ENCODE measurements at regions not wholly inside any gene's neighbourhood (a gene's known extent, or its start where the extent isn't known, plus 50 kb on each side); places are given as distances from the start of the nearest gene placed in this dataset.

- DNase-seq (ENCODE audit: low read depth), result no peak
Observed at GRCh38 chr4:43345323-43345925, 452.9 kb downstream of the GRXCR1 start.

DNA sequence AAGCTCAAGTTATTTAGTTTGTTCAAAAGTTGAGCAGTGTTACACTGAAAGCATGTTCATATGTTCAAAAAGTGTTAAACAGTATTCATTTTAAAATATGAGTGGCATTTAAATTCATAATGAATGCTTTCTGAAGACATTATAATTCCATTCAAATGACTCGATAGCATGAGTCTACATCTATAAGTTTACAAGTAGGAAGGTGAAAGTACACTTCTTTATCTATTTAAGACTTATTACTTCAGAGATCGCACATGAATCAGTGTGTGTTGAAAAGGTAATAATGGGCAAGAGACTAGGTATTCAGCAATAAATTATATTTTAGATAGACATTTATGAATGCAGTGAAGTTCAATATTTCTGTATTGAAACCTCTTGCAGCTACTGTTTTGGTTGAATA is 456.1 kb downstream of the GRXCR1 start:
- DNase-seq (ENCODE audit: low read depth), result no peak

GRCh38 chr4:43351970-43352806 is 459.7 kb downstream of the GRXCR1 start:
- no peak for DNase-seq (ENCODE audit: low read depth)

GRCh38 chr4:43352859-43353258 is 460.3 kb downstream of the GRXCR1 start:
- no peak for DNase-seq (ENCODE audit: low read depth)

DNA sequence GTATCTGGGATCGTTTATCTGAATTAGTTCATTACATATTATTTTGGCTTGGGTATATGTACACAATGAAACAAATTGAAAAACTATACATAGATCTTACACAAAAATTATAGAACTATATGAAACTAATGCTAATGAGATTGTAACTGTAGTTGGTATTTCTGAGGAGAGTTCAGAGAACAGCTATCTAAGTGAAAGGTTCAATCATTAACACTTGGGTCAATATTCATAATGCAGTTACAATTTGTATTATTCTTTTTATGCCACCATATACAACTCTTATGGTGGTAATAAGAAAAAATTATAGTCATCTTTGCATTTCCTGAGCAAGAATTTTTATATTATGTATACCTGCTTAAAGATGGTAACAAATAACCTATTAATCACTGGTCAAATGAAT is 461.0 kb downstream of the GRXCR1 start:
- no peak for DNase-seq (ENCODE audit: low read depth)

- no peak for DNase-seq (ENCODE audit: low read depth)
Observed at GRCh38 chr4:43356786-43357185, 464.3 kb downstream of the GRXCR1 start.

DNA sequence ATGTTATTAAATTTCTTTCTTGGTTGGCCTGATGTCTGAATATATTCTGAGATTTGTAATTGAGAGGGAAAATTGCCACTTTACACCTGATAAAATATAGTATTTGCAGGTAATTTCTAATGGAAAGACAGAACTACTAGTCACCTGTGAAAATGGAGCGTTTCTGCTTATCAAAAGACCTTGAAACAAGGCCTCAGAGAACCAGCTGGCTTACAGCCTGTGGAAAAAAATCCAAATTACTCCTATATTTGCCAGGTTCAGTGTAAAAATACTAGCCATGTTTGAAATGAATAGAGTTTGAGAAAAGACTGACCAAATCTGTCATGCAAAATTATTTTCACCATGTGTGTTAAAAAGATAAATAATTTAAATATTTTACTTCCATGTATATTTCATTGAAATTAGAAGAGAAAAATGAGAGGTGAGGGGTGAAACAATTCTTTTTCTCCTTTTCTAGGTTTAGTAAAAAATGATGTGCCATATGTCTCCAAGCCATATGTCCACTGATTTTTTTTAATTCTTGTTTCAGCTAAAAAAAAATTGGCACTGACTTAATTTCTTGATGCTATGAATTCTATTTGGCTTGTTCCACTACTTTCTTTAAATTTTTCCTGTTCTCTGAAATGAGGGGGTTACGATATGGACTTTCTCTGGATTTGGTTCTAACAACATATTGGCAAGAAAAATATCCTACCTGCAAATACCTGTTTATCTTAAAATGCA is 464.9 kb downstream of the GRXCR1 start:
- DNase-seq (ENCODE audit: low read depth), result no peak

DNA sequence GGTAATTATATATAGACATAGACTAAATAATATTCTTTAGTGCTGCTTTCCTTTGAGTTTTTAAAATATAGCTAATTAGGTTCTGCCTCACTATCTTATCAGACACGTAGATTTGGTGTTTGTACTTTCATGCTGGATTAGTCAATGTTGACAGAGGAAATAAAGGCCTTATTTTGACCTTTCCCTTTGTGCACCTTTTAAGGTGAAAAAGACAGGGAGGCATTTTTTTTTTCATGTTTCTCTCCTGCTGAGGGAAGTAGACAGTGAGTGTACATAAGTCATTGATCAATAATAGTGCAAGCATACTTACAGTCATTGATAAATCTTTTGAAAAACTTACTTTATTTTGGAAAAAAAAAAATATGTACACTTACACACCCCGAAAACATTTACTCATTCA is 467.8 kb downstream of the GRXCR1 start:
- no peak for DNase-seq (ENCODE audit: low read depth)

DNA sequence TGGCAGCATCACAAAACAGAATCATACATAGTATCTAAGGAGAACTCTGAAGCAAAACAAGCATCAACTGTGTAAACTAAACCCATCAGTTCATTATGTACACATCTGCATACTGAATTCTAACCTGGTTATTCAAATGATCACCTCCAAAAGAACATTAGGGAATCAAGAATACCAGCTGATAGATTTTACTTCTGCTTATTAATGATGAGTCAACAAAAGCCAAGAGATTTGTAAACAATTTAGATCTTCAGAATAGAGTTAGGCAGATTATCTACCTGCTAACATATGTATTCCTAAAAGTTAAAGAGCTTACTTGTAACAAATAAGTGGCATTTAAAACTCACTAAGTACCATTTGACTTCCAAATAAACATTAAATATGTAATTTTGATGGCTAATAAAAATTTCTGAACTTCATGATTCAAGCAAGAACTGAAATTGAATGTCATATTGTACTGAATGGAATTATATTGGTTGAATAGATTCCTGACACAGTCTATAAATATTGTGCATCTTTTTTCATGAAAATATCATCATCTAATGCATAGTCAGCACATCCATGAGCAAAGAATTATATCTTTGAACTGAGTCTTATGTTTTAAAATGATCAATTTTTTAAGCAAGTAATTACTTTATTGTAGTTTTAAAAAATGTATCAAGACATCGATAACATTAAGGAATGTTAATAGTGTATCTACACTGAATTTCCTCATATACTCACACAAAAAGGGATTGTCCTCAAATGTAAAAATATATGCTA is 470.5 kb downstream of the GRXCR1 start:
- DNase-seq (ENCODE audit: low read depth), result no peak

DNA sequence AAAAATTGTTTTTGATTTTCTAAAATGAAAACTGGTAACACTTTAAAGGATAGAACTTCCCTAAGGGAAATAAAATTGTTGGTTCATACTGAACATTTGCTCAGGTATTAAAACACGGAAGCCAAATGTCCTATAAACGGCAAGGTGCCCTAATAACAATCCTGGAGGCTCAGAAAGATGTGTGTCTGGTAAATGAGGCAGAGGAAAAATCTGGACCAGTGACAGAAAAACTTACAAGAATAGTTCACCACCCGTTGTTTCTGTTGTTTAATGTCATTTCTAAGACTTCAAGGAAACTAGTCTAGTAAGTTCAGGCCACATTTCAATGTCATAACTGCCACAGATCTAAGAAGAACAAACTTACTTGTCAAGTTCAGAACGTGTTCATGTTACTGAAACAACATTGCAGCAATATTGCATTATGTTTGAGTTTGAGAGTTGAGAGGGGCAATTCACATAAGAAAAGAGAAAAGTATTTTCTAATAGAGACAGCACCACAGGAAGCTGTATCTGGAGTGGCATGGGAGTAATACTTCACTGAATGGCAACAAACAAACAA is 476.6 kb downstream of the GRXCR1 start:
- DNase-seq (ENCODE audit: low read depth), result no peak

GRCh38 chr4:43373201-43373600 is 480.7 kb downstream of the GRXCR1 start:
- DNase-seq (ENCODE audit: low read depth), result no peak

DNA sequence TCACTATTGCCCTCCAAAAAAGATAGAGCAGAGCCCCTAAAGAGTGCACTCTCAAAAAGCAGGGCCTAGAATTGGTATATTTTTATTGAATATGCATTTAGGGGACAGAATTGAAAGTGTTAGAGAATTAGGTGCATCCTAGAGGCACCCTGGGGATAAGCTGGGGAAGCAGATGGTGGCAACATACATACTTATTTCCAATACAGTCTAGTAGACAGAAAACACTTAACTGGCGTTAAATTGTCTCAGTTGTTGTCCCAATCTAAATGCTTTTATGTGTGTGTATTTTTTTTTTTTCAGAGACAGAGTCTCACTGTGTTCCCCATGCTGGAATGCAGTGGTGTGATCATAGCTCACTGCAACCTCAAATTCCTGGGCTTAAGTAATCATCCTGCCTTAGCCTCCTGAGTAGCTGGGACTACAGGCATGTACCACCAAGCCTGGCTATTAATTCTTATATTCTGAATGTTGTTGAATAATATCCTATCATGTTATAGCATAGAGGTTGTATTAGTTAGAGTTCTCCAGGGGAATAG is 481.8 kb downstream of the GRXCR1 start:
- no peak for DNase-seq (ENCODE audit: low read depth)

DNA sequence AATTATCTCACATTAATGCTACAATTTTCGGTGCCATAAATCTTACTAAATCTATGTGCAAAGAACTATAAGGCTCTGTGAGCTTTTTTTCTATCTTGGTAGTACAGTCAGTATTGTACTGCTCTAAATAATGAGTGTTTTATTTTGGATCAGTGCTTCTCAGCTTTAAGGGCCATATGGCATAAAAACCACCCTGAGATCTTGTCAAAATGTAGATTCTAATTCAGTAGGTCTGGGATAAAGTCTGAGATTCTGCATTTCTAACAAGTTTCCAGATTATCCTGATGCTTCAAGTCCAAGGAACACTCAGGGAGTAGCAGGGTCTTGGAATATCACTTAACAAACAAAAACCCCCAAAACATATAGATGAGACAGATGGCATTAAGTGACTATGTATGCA is 486.5 kb downstream of the GRXCR1 start:
- no peak for DNase-seq (ENCODE audit: low read depth)

- DNase-seq (ENCODE audit: low read depth), result no peak
Observed at GRCh38 chr4:43380093-43380492, 487.6 kb downstream of the GRXCR1 start.

DNA sequence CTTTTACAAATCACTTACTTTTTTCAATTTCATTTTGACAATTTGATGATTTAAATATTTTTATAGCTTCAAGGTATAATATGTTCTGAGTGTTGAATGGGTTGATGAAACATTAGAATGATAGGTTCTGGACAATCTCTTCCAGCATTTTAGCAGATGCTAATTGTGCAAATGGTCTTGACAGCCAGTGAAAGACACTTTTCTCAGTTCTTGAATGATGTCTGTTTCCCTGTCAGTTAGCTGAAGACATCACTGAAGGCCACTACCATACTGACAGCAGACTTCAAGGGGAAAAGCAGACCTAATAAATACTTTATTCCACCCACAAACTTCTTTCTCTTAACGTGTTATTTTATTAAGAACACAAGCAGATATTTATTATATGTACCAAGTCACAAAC is 498.6 kb downstream of the GRXCR1 start:
- DNase-seq (ENCODE audit: low read depth), result no peak

DNA sequence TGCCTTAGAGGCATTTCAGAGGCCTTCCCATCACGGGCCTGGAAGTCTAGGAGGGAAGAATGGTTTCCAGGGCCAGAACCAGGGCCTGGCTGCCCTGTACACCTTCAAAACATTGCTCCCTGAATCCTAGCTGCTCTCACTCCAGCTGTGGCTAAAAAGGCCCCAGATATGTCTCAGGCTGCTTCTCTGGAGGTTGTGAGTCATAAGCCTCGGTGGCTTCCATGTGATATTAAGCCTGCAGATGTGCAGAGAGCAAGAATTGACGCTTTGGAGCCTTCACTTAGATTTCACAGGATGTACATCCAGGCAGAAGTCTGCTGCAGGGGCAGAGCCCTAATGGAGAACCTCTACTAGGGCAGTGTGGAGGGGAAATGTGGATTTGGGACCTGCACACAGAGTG is 502.5 kb downstream of the GRXCR1 start:
- DNase-seq (ENCODE audit: low read depth), result no peak

GRCh38 chr4:43399726-43400125 is 507.2 kb downstream of the GRXCR1 start:
- no peak for DNase-seq (ENCODE audit: low read depth)

GRCh38 chr4:43402393-43402792 is 509.9 kb downstream of the GRXCR1 start:
- DNase-seq (ENCODE audit: low read depth), result no peak

DNA sequence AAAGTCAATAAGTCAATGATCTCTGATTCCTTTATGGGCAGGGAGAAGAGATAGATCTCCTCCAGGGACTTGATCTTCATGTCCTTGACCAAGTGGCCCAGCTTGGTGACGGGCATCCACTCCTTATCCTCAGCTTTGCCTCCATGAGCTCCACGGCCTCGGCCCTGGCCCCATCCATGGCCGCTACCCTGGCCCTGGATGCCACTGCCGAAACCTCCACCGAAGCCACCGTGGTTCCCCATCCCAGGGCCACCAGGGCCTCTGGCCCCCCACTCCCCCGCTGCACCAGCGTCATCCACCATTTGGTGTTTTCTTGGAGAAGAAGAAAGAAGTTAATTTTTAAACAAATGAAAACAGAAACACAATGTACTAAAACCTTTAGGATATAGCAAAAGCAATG is 518.1 kb downstream of the GRXCR1 start:
- DNase-seq (ENCODE audit: low read depth), result no peak

GRCh38 chr4:43411226-43411625 is 518.7 kb downstream of the GRXCR1 start:
- DNase-seq (ENCODE audit: low read depth), result no peak

DNA sequence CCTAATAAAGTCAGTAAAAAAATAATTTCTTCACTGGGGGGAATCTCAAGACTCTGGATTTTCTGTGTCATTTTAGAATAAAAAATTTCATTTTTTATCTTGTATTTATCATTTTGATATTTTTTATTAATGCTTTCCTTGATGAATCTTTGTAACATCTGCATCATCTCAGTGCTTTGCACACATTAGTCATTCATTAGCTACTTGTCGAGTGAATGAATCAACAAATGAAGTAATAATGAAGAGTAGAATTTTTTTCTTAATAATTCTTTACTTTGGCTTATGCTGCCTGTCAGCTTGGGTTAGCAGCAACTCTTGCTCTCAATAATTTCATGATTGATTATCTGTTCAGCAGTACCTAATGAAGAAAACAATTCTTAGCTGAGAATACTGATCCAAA is 530.8 kb downstream of the GRXCR1 start:
- DNase-seq (ENCODE audit: low read depth), result no peak

DNA sequence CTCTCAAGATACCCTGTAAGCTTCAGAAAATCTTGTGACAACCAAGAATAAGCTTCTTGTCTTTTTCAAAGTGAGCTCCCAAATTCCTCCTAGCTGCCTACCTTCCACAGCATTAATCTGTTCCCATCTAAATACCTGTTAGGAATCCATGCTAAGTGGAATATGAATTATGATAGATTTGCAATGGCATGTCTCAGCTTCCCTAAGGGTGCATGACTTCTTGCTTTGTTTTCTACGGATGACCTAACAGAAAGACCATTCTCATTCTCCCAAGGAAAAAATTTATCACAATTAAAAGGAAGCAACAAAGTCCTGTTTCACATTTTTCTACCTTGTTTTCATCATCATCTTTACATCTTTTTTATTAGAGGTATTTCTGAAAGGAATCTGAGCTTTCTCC is 532.7 kb downstream of the GRXCR1 start:
- no peak for DNase-seq (ENCODE audit: low read depth)

Data from GM04503 (cell line).